GM12875 (cell line): ENCODE measurements at regions not wholly inside any gene's neighbourhood (a gene's known extent, or its start where the extent isn't known, plus 50 kb on each side); places are given as distances from the start of the nearest gene placed in this dataset.
"Not testable (repeated sequence)": the region's sequence is repeated elsewhere in the genome, so short reads cannot be mapped to it uniquely, and the experiment has no call there.

Source experiments
- H3K4me3 ChIP-seq: one replicate; pipeline ENCODE4 v1.5.1; 2011; ENCODE audit warnings: low read depth, low read length, control low read depth
- TF ChIP-seq, protein P1 (sequence below): IDR thresholded peaks from 2 replicates; pipeline ENCODE4 v1.5.1; 2011; ENCODE audit warnings: low read depth, mild to moderate bottlenecking, control low read depth, inconsistent platforms, low read length, moderate library complexity, borderline replicate concordance; ENCODE audit not compliant: insufficient read depth

DNA sequence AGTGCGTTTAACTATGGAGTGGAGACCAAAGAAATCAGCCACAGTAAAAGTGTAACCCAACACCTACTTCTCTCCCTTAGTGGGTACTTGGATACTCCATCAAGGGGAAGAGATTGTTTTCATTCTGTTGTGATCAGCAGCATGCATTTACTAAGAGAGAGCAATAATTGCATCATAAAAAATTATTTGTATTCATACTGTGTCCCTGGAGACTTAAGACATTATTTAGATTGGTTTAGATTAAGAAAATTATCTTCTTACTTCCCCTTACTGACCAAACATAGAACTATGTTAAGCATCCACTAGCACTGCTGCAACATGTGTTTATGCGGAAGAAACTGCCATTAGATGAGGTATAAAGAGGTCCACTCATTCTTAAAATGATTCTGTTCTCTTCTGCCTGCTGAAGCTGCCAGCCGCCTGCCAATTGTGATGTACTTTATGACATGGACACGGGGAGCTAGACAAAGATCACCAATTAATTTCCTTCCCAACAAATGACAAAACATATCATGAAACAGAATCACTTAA lies 738.5 kb downstream of the DIAPH3 start:
- H3K4me3 ChIP-seq, result no peak overlapping the region
- TF ChIP-seq, protein P1, sequence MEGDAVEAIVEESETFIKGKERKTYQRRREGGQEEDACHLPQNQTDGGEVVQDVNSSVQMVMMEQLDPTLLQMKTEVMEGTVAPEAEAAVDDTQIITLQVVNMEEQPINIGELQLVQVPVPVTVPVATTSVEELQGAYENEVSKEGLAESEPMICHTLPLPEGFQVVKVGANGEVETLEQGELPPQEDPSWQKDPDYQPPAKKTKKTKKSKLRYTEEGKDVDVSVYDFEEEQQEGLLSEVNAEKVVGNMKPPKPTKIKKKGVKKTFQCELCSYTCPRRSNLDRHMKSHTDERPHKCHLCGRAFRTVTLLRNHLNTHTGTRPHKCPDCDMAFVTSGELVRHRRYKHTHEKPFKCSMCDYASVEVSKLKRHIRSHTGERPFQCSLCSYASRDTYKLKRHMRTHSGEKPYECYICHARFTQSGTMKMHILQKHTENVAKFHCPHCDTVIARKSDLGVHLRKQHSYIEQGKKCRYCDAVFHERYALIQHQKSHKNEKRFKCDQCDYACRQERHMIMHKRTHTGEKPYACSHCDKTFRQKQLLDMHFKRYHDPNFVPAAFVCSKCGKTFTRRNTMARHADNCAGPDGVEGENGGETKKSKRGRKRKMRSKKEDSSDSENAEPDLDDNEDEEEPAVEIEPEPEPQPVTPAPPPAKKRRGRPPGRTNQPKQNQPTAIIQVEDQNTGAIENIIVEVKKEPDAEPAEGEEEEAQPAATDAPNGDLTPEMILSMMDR, result no peak

DNA sequence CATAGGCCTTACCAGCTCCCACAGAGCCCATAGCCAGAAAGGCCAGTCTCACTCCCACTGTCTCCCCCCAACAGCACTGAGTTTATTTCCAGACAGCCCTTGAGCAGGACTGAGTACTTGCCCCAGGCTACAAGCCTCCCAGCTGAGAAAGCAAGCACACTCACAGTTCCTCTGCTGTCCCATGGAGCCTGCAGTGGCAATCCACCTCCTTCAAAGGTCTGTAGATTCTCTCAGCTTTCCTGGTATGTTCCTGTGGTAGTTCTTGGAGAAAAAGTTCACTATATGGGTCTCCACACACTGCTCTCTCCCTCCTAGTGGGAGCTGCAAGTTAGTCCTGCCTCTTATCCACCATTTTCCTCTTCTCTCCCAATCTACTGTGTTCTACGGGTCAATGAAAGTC lies 728.7 kb downstream of the DIAPH3 start:
- TF ChIP-seq, protein P1, result no peak
- H3K4me3 ChIP-seq, result no peak overlapping the region

DNA sequence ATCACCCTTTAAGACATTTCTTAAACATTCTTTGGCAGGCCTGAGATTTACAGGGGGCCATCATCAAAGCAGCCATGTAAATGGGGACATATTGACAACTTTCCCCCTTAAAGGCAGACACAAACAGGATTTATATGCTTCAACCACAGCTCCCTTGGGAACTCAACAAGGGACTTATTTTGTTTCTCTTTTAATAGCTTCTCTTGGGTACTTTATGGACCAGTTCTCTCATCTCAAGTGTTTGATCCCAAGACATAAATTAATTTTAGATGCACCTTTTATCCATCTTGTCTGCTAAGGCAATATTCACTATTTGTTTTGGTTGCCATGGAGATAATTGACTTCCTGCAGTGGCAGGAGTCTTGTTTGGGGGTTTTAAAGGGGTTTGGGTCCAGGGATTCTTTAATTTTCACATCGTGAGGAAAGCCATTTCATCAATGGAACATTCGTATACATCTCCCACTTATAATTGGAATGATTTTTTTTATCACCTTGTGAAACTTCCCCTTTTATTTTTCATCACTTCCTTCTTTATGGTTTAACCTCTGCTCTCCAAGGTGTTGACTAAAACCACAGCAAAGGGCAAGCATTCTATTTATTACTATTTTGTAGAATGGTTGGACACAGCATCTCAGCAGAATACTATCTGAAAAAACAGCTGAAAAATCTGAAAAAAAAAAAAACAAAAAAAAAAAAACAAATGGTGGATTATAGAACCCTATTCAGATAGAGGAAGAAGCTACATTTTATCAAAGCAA lies 726.0 kb downstream of the DIAPH3 start:
- no peak overlapping the region for H3K4me3 ChIP-seq
- TF ChIP-seq, protein P1, result no peak

DNA sequence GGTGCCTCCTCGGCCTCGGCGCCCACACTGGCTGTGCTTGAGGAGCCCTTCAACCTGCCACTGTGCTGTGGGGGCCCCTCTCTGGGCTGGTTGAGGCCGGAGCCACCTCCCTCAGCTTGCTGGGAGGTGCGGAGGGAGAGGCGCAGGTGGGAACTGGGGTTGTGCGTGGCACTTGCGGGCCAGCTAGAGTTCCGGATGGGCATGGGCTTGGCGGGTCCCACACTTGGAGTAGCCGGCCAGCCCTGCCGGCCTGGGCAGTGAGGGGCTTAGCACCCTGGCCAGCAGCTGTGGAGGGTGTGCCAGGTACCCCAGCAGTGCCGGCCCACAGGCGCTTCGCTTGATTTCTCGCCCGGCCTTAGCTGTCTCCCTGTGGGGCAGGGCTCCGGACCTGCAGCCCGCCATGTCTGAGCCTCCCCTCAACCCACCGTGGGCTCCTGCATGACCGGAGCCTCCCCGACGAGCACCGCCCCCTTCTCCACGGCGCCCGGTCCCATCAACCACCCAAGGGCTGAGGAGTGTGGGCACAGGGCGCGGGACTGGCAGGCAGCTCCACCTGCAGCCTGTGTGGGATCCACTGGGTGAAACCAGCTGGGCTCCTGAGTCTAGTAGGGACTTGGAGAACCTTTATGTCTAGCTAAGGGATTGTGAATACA lies 723.8 kb downstream of the DIAPH3 start:
- H3K4me3 ChIP-seq, result no peak overlapping the region
- TF ChIP-seq, protein P1, result no peak

DNA sequence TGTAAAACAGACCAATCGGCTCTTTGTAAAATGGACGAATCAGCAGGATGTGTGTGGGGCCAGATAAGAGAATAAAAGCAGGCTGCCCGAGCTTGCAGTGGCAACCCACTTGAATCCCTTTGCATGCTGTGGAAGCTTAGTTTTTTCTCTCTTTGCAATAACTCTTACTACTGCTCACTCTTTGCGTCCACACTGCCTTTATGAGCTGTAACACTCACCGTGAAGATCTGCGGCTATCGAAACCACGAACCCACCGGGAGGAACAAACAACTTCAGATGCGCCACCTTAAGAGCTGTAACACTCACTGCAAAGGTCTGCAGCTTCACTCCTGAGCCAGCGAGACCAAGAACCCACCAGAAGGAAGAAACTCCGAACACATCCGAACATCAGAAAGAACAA lies 722.7 kb downstream of the DIAPH3 start:
- H3K4me3 ChIP-seq, result not testable (repeated sequence)

DNA sequence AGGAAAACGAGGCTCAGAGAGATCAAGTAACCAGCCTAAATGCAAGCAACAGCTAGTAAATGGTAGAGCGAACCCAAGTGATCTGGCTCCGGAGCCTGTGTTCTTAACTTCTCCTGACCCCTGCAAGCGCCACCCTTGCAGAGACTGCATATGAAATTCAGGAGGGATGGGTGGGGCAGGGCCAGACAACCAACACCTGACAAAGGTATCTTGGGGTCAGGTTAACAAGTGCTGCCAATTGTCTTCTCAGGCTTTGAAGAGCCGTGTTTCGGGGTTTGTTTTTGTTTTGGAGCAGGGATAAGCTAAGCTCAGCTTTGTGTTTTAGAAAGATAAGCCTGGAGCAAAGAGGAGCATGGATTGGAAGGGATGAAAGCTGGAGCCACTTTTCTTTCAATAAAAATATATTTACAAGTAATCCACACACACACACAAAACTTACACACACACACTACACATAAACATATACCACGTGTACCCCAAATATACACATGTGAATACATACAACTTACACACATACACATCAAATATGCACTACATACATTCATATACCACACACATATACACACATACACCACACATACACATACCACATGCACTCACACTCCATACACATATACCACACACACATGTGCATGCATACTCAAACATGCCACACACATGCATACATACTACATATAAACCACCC lies 722.0 kb downstream of the DIAPH3 start:
- TF ChIP-seq, protein P1, result no peak
- no peak overlapping the region for H3K4me3 ChIP-seq

DNA sequence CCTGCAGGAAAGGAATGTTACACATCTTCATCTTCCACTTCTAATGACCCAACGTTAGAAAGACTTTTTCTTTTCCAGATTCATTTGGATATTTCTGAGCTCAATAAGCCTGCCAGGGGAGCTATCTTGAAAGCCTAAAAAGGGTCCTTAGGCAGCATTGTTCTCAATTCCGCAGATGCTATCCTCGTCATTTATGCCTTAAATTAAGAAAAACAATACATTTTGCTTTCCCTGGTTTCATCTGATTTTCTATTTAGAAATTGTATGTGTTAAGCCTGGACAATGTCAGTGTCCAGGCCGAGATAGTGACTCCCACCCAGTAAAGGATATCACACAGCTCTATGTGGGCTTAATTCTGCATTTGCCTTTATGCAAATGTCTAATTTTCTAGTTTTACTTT lies 721.3 kb downstream of the DIAPH3 start:
- H3K4me3 ChIP-seq, result no peak overlapping the region
- TF ChIP-seq, protein P1, result no peak
